H9 (cell line): ENCODE measurements at regions not wholly inside any gene's neighbourhood (a gene's known extent, or its start where the extent isn't known, plus 50 kb on each side); places are given as distances from the start of the nearest gene placed in this dataset.

ENCODE experiments used
- DNase-seq: peaks from one replicate; pipeline ENCODE4 v3.0.0-alpha.2; 2017
- H2AFZ ChIP-seq: one replicate; pipeline ENCODE4 v1.6.1; 2013; ENCODE audit warnings: mild to moderate bottlenecking, low read length, control low read depth, moderate library complexity
- H2AK5ac ChIP-seq: 2 replicates; pipeline ENCODE4 v1.6.1; 2013; ENCODE audit warnings: low read length, control low read depth, mixed read lengths; ENCODE audit not compliant: insufficient read length
- H2BK120ac ChIP-seq: one replicate; pipeline ENCODE4 v1.6.1; 2013; ENCODE audit warnings: low read depth, mild to moderate bottlenecking, low read length, control low read depth, inconsistent platforms; ENCODE audit not compliant: poor library complexity, severe bottlenecking
- H2BK12ac ChIP-seq: 2 replicates; pipeline ENCODE4 v1.6.1; 2013; ENCODE audit warnings: low read length, control low read depth, mixed read lengths, low read depth; ENCODE audit not compliant: insufficient read length
- H2BK15ac ChIP-seq: 2 replicates; pipeline ENCODE4 v1.6.1; 2013; ENCODE audit warnings: low read depth, low read length, control low read depth
- H2BK20ac ChIP-seq: one replicate; pipeline ENCODE4 v1.6.1; 2013; ENCODE audit warnings: low read depth, mild to moderate bottlenecking, low read length, control low read depth, inconsistent platforms; ENCODE audit not compliant: poor library complexity, severe bottlenecking
- H2BK5ac ChIP-seq: 2 replicates; pipeline ENCODE4 v1.6.1; 2013; ENCODE audit warnings: low read length, control low read depth, mixed read lengths; ENCODE audit not compliant: insufficient read length
- H3K14ac ChIP-seq: 2 replicates; pipeline ENCODE4 v1.6.1; 2013; ENCODE audit warnings: low read length, control low read depth; ENCODE audit not compliant: insufficient read depth
- H3K18ac ChIP-seq: 2 replicates; pipeline ENCODE4 v1.6.1; 2013; ENCODE audit warnings: low read depth, mild to moderate bottlenecking, mixed read lengths, low read length, control low read depth; ENCODE audit not compliant: insufficient read length
- H3K23ac ChIP-seq: 2 replicates; pipeline ENCODE4 v1.6.1; 2013; ENCODE audit warnings: low read length, control low read depth, mixed read lengths, low read depth; ENCODE audit not compliant: insufficient read length
- H3K23me2 ChIP-seq: 2 replicates; pipeline ENCODE4 v1.6.1; 2013; ENCODE audit warnings: low read depth, mild to moderate bottlenecking, mixed read lengths, low read length, control low read depth; ENCODE audit not compliant: insufficient read length, poor library complexity, severe bottlenecking
- H3K27ac ChIP-seq: 2 replicates; pipeline ENCODE4 v1.5.1; 2013; ENCODE audit warnings: low read length, control low read depth, mixed read lengths, low read depth; ENCODE audit not compliant: insufficient read length
- H3K27me3 ChIP-seq: 2 replicates; pipeline ENCODE4 v1.6.1; 2013; ENCODE audit warnings: low read length, control low read depth, inconsistent platforms; ENCODE audit not compliant: insufficient read depth
- H3K4ac ChIP-seq: 2 replicates; pipeline ENCODE4 v1.6.1; 2013; ENCODE audit warnings: low read depth, mild to moderate bottlenecking, control low read depth, inconsistent platforms, low read length, moderate library complexity
- H3K4me1 ChIP-seq: 2 replicates; pipeline ENCODE4 v1.6.1; 2013; ENCODE audit warnings: low read length, control low read depth, inconsistent platforms; ENCODE audit not compliant: insufficient read depth
- H3K4me2 ChIP-seq: 2 replicates; pipeline ENCODE4 v1.6.1; 2013; ENCODE audit warnings: low read length, control low read depth, mixed read lengths; ENCODE audit not compliant: insufficient read length, insufficient read depth
- H3K56ac ChIP-seq: 2 replicates; pipeline ENCODE4 v1.6.1; 2013; ENCODE audit warnings: low read depth, mild to moderate bottlenecking, mixed read lengths, low read length, control low read depth; ENCODE audit not compliant: insufficient read length
- H3K79me1 ChIP-seq: 2 replicates; pipeline ENCODE4 v1.6.1; 2013; ENCODE audit warnings: low read depth, mild to moderate bottlenecking, moderate library complexity, low read length, control low read depth, inconsistent platforms; ENCODE audit not compliant: insufficient read depth, poor library complexity, severe bottlenecking
- H3K79me2 ChIP-seq: 2 replicates; pipeline ENCODE4 v1.6.1; 2013; ENCODE audit warnings: low read length, control low read depth, inconsistent platforms; ENCODE audit not compliant: insufficient read depth
- H3K9ac ChIP-seq: 2 replicates; pipeline ENCODE4 v1.6.1; 2013; ENCODE audit warnings: low read length, control low read depth, mixed read lengths; ENCODE audit not compliant: insufficient read length; ENCODE audit errors: extremely low read depth
- H3K9me3 ChIP-seq: one replicate; pipeline ENCODE4 v1.6.1; 2013; ENCODE audit warnings: low read depth, low read length, inconsistent platforms; ENCODE audit not compliant: control insufficient read depth
- H3T11ph ChIP-seq: one replicate; pipeline ENCODE4 v1.6.1; 2013; ENCODE audit warnings: mild to moderate bottlenecking, low read length, control low read depth, inconsistent platforms
- H4K20me1 ChIP-seq: one replicate; pipeline ENCODE4 v1.6.1; 2013; ENCODE audit not compliant: control insufficient read depth, insufficient read length, insufficient read depth
- H4K5ac ChIP-seq: 2 replicates; pipeline ENCODE4 v1.6.1; 2013; ENCODE audit warnings: low read depth, mild to moderate bottlenecking, mixed read lengths, low read length, control low read depth; ENCODE audit not compliant: insufficient read length
- H4K8ac ChIP-seq: replicated peaks from 2 replicates; pipeline ENCODE4 v1.6.1; 2013; ENCODE audit warnings: low read length, control low read depth, mixed read lengths, low read depth; ENCODE audit not compliant: insufficient read length
- H4K91ac ChIP-seq: 2 replicates; pipeline ENCODE4 v1.6.1; 2013; ENCODE audit warnings: low read depth, mild to moderate bottlenecking, moderate library complexity, mixed read lengths, low read length, control low read depth; ENCODE audit not compliant: insufficient read length
- H3K27ac Mint-ChIP-seq, 3 experiments: 2 replicates in 2 of 3; 3 replicates in 1 of 3; pipeline ENCODE4 v1.8.0; 2020 to 2021; ENCODE audit warnings: mixed read lengths in 3 of 3, mild to moderate bottlenecking in 1 of 3, moderate library complexity in 1 of 3
- H3K27me3 Mint-ChIP-seq: 2 replicates; pipeline ENCODE4 v1.8.0; 2021; ENCODE audit warnings: low read depth, mild to moderate bottlenecking, moderate library complexity, mixed read lengths
- H3K36me3 Mint-ChIP-seq, 3 experiments: 2 replicates in 2 of 3; 3 replicates in 1 of 3; pipeline ENCODE4 v1.8.0; 2020 to 2021; ENCODE audit warnings: low read depth in 3 of 3, mixed read lengths in 3 of 3; ENCODE audit not compliant: insufficient read depth in 1 of 3
- H3K4me1 Mint-ChIP-seq, 2 experiments: 2 replicates each; pipeline ENCODE4 v1.8.0; 2020; ENCODE audit warnings: mixed read lengths in 2 of 2
- H3K4me3 Mint-ChIP-seq, 2 experiments: 2 replicates in 1 of 2; 3 replicates in 1 of 2; pipeline ENCODE4 v1.8.0; 2020 to 2021; ENCODE audit warnings: mild to moderate bottlenecking in 2 of 2, mixed read lengths in 2 of 2, moderate library complexity in 1 of 2
- H3K9me3 Mint-ChIP-seq, 2 experiments: 2 replicates in 1 of 2; 3 replicates in 1 of 2; pipeline ENCODE4 v1.8.0; 2020; ENCODE audit warnings: mild to moderate bottlenecking in 2 of 2, mixed read lengths in 2 of 2, moderate library complexity in 1 of 2
- CTCF ChIP-seq: fragments of 200-600 bp; sonication (generic); conservative IDR thresholded peaks from 3 replicates; pipeline ENCODE4 v1.8.0; 2021; ENCODE audit warnings: antibody characterized with exemption, mild to moderate bottlenecking
- whole genome bisulfite sequencing: extraction: QIAGEN DNeasy Blood & Tissue Kit; methylation state at CpG from one replicate; pipeline ENCODE4 v1.1.7; 2013; ENCODE audit warnings: missing lambda C conversion rate, low lambda C conversion rate, mixed read lengths; ENCODE audit not compliant: insufficient read length; ENCODE audit errors: extremely low coverage; 5-methylcytosine and 5-hydroxymethylcytosine counted together

- peaks cover 9 to 18% of the 10 kb centered on the region in 2 experiments for H3K9me3 Mint-ChIP-seq
- no peaks in the 10 kb centered on the region for H3K79me2 ChIP-seq
- H3K79me1 ChIP-seq = no peaks in the 10 kb centered on the region
- H3K27ac Mint-ChIP-seq = no peak overlapping the region
- no peaks in the 10 kb centered on the region for H3K27me3 ChIP-seq
- no peak overlapping the region for H2AK5ac ChIP-seq
- no peaks in the 10 kb centered on the region; a peak in 1 of 4 replicates for H3K4me1 Mint-ChIP-seq
- no peak overlapping the region for H2BK120ac ChIP-seq
- H4K20me1 ChIP-seq = no peaks in the 10 kb centered on the region
- DNase-seq = no peak
- no peaks in the 10 kb centered on the region for H3K9me3 ChIP-seq
- no peak overlapping the region for H3K23ac ChIP-seq
- no peak overlapping the region for H3K4ac ChIP-seq
- no peak overlapping the region for H4K91ac ChIP-seq
- no peaks in the 10 kb centered on the region for H3K4me1 ChIP-seq
- WGBS = no CpG with 5 or more reads among the region's 9 CpGs
- H3K18ac ChIP-seq = no peak overlapping the region
- H3K23me2 ChIP-seq = no peaks in the 10 kb centered on the region
- no peak overlapping the region for H4K5ac ChIP-seq
- H3K4me3 Mint-ChIP-seq = no peak overlapping the region
- peaks cover 4 to 19% (median 8%) of the 10 kb centered on the region in 3 experiments; a peak in 4 of 7 replicates for H3K36me3 Mint-ChIP-seq
- no peak overlapping the region for H2BK20ac ChIP-seq
- H3K27ac ChIP-seq = no peak overlapping the region
- H3K4me2 ChIP-seq = no peak overlapping the region
- H2BK12ac ChIP-seq = no peak overlapping the region
- H2AFZ ChIP-seq = no peak overlapping the region
- H2BK5ac ChIP-seq = no peak overlapping the region
- no peak overlapping the region for H3T11ph ChIP-seq
- no peak overlapping the region for H4K8ac ChIP-seq
- no peaks in the 10 kb centered on the region; the same call in 1 of the 2 replicates for H3K27me3 Mint-ChIP-seq
- no peak overlapping the region for H2BK15ac ChIP-seq
- no peak for TF ChIP-seq CTCF
- no peak overlapping the region for H3K9ac ChIP-seq
- no peak overlapping the region; the same call in 1 of the 2 replicates for H3K14ac ChIP-seq
- no peak overlapping the region for H3K56ac ChIP-seq
These were observed 143.5 kb upstream of the MRPS30 start for GRCh38 chr5:44665101-44665701.
